Rectal smooth muscle tissue (tissue), 1 donor: ENCODE measurements at regions not wholly inside any gene's neighbourhood (a gene's known extent, or its start where the extent isn't known, plus 50 kb on each side); places are given as distances from the start of the nearest gene placed in this dataset.
"Not testable (repeated sequence)": the region's sequence is repeated elsewhere in the genome, so short reads cannot be mapped to it uniquely, and the experiment has no call there.

Experiments used
- H3K27ac ChIP-seq: one replicate; pipeline ENCODE4 v1.7.0; 2013; ENCODE audit warnings: low read depth, low read length, inconsistent platforms
- H3K27me3 ChIP-seq: one replicate; pipeline ENCODE4 v1.7.0; 2013; ENCODE audit warnings: low read length; ENCODE audit not compliant: control insufficient read depth, insufficient read depth
- H3K36me3 ChIP-seq: one replicate; pipeline ENCODE4 v1.7.0; 2013; ENCODE audit warnings: low read length; ENCODE audit not compliant: control insufficient read depth, insufficient read depth
- H3K4me1 ChIP-seq: one replicate; pipeline ENCODE4 v1.7.0; 2013; ENCODE audit warnings: low read length; ENCODE audit not compliant: control insufficient read depth, insufficient read depth
- H3K4me3 ChIP-seq: one replicate; pipeline ENCODE4 v1.7.0; 2013; ENCODE audit warnings: low read length
- H3K9ac ChIP-seq: one replicate; pipeline ENCODE4 v1.7.0; 2013; ENCODE audit warnings: low read length

DNA sequence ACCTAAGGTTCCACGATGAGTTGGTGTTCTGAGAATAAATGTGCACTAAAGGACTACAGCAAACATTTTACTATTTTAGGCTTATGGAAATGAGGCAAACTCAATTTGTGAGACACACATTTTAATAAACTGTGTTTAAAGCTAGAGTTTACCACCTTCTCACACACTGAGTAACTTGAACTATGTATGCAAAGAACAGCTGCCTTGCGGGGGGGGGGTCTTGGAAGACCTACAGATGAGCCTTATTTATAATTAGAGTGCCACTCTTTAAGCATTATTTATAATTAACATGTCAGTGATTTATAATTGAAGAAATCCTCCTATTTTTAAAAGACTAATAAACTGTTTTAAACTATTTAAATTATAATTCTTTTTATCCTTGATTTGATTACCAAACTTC lies 300.4 kb downstream of the DLEU7 start:
- H3K27me3 ChIP-seq: no peaks in the 10 kb centered on the region
- H3K9ac ChIP-seq: no peak overlapping the region
- no peaks in the 10 kb centered on the region for H3K4me1 ChIP-seq
- no peaks in the 10 kb centered on the region for H3K36me3 ChIP-seq
- no peak overlapping the region for H3K27ac ChIP-seq
- no peak overlapping the region for H3K4me3 ChIP-seq

DNA sequence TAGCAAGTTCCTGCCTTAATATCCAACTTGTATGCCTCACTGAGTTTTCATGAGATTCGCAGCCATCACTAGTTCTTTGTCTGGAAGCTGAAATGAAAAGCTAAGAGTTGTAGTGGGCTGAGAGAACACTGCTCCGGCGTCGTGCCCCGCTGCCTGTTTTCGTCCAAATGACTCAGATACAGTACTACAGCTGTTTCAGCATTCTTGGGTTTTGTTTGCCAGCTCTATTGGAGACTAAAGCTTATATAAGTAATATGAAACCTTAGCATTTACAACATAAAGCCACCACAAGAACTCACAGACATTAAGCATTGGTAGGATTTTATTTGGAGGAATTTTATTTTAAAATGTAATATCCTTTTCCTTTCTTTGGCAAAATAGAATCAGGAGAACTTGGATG lies 299.7 kb downstream of the DLEU7 start:
- no peak overlapping the region for H3K4me3 ChIP-seq
- H3K27me3 ChIP-seq: no peaks in the 10 kb centered on the region
- H3K9ac ChIP-seq: no peak overlapping the region
- no peak overlapping the region for H3K27ac ChIP-seq
- no peaks in the 10 kb centered on the region for H3K4me1 ChIP-seq
- no peaks in the 10 kb centered on the region for H3K36me3 ChIP-seq

DNA sequence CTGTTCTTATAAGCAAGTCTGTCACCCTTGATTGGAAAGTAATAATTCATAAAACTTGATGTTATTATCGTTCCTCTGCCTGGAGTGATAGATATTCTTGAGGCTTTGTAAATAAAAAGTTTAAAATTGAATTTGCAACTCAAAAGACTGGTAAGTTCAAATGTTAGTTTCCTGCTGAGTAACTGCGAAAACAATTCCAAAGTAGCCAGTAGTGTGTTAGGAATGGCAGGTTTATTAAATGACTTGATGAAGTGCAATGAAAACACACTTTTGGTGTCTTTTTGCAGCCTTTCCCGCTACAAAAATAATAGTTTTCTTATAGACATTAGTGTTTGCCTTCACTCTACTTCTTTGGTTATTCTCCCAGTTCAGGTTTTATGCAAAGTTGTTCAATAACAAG lies 299.3 kb downstream of the DLEU7 start:
- Histone ChIP-seq H3K4me1 (no peaks in the 10 kb centered on the region), H3K9ac (no peak overlapping the region), H3K27me3 (no peaks in the 10 kb centered on the region), H3K4me3 (no peak overlapping the region), H3K27ac (no peak overlapping the region), H3K36me3 (no peaks in the 10 kb centered on the region)

- H3K36me3 ChIP-seq, H3K4me3 ChIP-seq, H3K9ac ChIP-seq, H3K4me1 ChIP-seq, H3K27ac ChIP-seq, H3K27me3 ChIP-seq: not testable (repeated sequence)
These were observed 296.3 kb downstream of the DLEU7 start for GRCh38 chr13:50547175-50547574.

GRCh38 chr13:50548586-50548985 lies 294.9 kb downstream of the DLEU7 start:
- Histone ChIP-seq H3K4me1 (no peaks in the 10 kb centered on the region), H3K9ac (no peak overlapping the region), H3K27me3 (no peaks in the 10 kb centered on the region), H3K36me3 (no peaks in the 10 kb centered on the region), H3K27ac (no peak overlapping the region), H3K4me3 (no peak overlapping the region)

DNA sequence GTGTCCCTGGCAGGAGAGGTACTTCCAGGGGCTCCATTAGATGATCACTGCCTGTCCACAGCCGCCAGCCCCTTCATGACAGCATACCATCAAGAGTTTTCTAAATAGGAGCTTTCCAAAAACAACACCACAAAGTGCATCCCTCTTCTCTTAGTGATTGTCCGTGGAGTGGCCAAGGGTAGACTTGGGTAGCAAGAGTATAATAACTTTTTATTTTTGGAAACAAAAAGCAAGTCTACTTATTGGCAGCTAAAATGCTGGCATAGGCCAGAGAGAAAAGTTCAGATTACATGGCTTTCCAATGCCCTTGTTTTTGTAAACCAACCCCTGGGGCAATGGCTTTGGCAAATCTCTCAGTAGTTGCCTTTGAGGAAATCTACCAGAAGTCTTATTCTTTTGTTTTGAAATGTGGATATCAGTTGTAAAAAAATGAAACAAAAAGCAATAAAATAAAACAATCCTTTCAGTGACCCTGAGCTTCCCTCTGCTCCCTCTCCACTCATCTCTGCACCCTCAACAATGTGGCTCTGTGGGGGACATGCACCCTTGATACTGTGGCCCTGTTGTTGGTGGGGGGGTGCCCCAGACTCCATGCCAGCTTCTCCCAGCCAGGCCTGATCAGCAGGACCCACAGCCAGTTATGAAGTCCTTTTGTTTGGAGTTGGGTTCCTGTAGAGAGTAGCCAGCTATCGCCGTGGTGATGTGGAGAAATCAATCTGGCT lies 294.1 kb downstream of the DLEU7 start:
- Histone ChIP-seq H3K36me3 (no peaks in the 10 kb centered on the region), H3K27ac (no peak overlapping the region), H3K27me3 (no peaks in the 10 kb centered on the region), H3K4me1 (no peaks in the 10 kb centered on the region), H3K9ac (no peak overlapping the region), H3K4me3 (no peak overlapping the region)

GRCh38 chr13:50550151-50550550 lies 293.3 kb downstream of the DLEU7 start:
- no peak overlapping the region for H3K4me3 ChIP-seq
- H3K9ac ChIP-seq: no peak overlapping the region
- H3K4me1 ChIP-seq: no peaks in the 10 kb centered on the region
- H3K27ac ChIP-seq: no peak overlapping the region
- H3K36me3 ChIP-seq: no peaks in the 10 kb centered on the region
- H3K27me3 ChIP-seq: no peaks in the 10 kb centered on the region

DNA sequence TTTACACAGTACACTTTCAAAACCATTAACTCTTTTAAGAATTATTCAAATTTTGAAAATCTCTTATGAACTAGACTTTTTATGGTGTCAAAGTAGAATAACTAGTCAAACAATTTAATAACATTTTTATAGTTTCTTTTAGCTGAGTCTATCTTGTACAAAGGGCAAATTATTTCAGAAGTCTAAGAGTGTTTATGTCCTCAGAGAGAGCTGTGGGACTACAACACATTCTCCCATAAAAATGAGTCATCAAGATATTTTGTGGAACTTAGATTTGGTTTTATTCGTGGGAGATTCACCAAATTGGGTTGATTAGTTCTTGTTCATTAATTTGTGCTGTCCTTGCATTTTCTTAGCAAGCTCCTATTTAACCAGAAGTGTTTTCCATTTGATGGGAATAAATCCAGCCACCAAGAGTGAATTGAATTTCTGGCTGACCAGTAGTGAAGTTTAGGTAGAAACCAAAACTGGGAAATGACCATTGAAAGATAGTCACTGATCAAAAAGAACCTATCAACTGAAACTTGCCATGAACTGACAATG lies 291.0 kb downstream of the DLEU7 start:
- no peak overlapping the region for H3K9ac ChIP-seq
- H3K4me1 ChIP-seq: no peaks in the 10 kb centered on the region
- H3K27ac ChIP-seq: no peak overlapping the region
- no peaks in the 10 kb centered on the region for H3K27me3 ChIP-seq
- no peaks in the 10 kb centered on the region for H3K36me3 ChIP-seq
- no peak overlapping the region for H3K4me3 ChIP-seq

DNA sequence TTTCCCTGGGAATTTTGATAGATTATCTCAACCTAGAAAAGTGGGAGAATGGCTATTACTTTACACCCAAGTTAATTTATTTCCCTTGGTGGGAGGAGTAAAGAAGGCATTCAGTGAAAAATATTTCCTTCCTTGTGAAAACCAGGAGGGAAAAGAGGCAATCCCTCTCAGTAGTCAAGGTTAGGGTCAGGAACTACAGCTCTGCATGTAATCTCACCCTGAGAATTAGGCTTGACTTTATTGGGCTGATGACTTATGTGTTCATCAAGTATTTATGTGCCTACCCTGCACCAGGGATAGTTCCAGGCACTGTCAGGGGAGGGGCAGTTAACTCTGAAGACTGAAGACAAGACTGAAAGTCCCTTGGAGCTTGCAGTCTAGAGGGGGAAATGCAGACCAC lies 281.8 kb downstream of the DLEU7 start:
- H3K36me3 ChIP-seq: no peaks in the 10 kb centered on the region
- H3K27ac ChIP-seq: no peak overlapping the region
- H3K4me3 ChIP-seq: no peak overlapping the region
- H3K27me3 ChIP-seq: no peaks in the 10 kb centered on the region
- H3K4me1 ChIP-seq: no peaks in the 10 kb centered on the region
- H3K9ac ChIP-seq: no peak overlapping the region

- Histone ChIP-seq H3K4me3 (no peak overlapping the region), H3K27me3 (no peaks in the 10 kb centered on the region), H3K9ac (no peak overlapping the region), H3K36me3 (no peaks in the 10 kb centered on the region), H3K4me1 (no peaks in the 10 kb centered on the region), H3K27ac (no peak overlapping the region)
These were observed 276.8 kb downstream of the DLEU7 start for GRCh38 chr13:50566646-50567045.

- Histone ChIP-seq H3K4me3 (no peak overlapping the region), H3K27me3 (no peaks in the 10 kb centered on the region), H3K27ac (no peak overlapping the region), H3K36me3 (no peaks in the 10 kb centered on the region), H3K4me1 (no peaks in the 10 kb centered on the region), H3K9ac (no peak overlapping the region)
These were observed 271.4 kb downstream of the DLEU7 start for GRCh38 chr13:50572129-50572528.

- Histone ChIP-seq H3K4me3 (no peak overlapping the region), H3K27me3 (no peaks in the 10 kb centered on the region), H3K27ac (no peak overlapping the region), H3K4me1 (no peaks in the 10 kb centered on the region), H3K9ac (no peak overlapping the region), H3K36me3 (no peaks in the 10 kb centered on the region)
These were observed 270.4 kb downstream of the DLEU7 start for GRCh38 chr13:50573066-50573465.

DNA sequence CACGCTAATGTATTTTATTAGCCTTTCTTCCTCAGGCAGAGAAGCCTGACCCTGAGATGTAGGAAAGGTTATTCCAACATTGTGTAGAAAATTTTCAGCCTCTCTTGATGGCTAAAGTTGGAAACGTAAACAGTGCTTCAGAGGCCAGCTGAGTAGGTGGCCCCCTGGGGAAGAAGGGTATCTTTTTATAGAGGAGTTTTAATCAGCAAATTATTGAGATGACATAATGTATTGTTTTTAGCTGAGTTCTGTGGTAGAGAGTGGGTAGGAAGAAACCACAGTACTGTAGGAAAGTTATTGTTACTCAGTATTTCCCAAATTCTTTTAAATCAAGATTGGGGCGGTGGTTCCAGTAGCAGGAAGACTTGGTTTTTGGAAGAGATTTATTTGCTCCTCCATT lies 268.8 kb downstream of the DLEU7 start:
- Histone ChIP-seq H3K4me3 (no peak overlapping the region), H3K4me1 (no peaks in the 10 kb centered on the region), H3K36me3 (no peaks in the 10 kb centered on the region), H3K9ac (no peak overlapping the region), H3K27me3 (no peaks in the 10 kb centered on the region), H3K27ac (no peak overlapping the region)
